ENCODE measurements at regions not wholly inside any gene's neighbourhood (a gene's known extent, or its start where the extent isn't known, plus 50 kb on each side); places are given as distances from the start of the nearest gene placed in this dataset.

- Histone ChIP-seq H3K36me3 (no peaks in the 10 kb centered on the region), H3K27ac (no peak overlapping the region), H3K27me3 (peaks cover 0 to 20% (median 4%) of the 10 kb centered on the region in 7 donors), H3K4me3 (no peak overlapping the region), H3K4me1 (no peaks in the 10 kb centered on the region), H3K9me3 (peaks cover 0 to 40% (median 14%) of the 10 kb centered on the region in 11 donors)
- DNase-seq = no peak
- no peak for TF ChIP-seq CTCF (IDR thresholded peaks at IDR 0.05)
- no peak for ATAC-seq
- intact Hi-C loops (cut with DNase I) = no loop called here
Observed at GRCh38 chr12:65707051-65707450, 117.2 kb upstream of the HMGA2 start.

- Histone ChIP-seq H3K4me1 (no peaks in the 10 kb centered on the region), H3K36me3 (no peaks in the 10 kb centered on the region), H3K9me3 (no peaks in the 10 kb centered on the region), H3K27me3 (peaks cover 0 to 20% (median 4%) of the 10 kb centered on the region in 7 donors), H3K4me3 (no peak overlapping the region), H3K27ac (no peak overlapping the region)
- ATAC-seq (no peak), DNase-seq (no peak)
- intact Hi-C loops (cut with DNase I) = no loop called here
- WGBS, 2 donors = 68 to 70% methylated on average over 5 of the region's 5 CpGs
- no peak for TF ChIP-seq CTCF (IDR thresholded peaks at IDR 0.05)
Observed at GRCh38 chr12:65712260-65713004, 111.9 kb upstream of the HMGA2 start.

GRCh38 chr12:65715961-65716360, 108.3 kb upstream of the HMGA2 start:
- Histone ChIP-seq H3K4me3 (no peak overlapping the region), H3K27me3 (peaks cover 0 to 22% (median 4%) of the 10 kb centered on the region in 7 donors), H3K4me1 (no peaks in the 10 kb centered on the region), H3K36me3 (no peaks in the 10 kb centered on the region), H3K27ac (no peak overlapping the region), H3K9me3 (no peaks in the 10 kb centered on the region)
- no peak for ATAC-seq
- intact Hi-C loops (cut with DNase I) = no loop called here
- no peak for TF ChIP-seq CTCF (IDR thresholded peaks at IDR 0.05)
- 76 to 84% methylated on average over 5 of the region's 5 CpGs for WGBS, 2 donors
- DNase-seq = no peak

- DNase-seq = no peak
- peaks cover 0 to 38% (median 24%) of the 10 kb centered on the region in 7 donors for H3K27me3 ChIP-seq
- intact Hi-C loops (cut with DNase I) = loop anchor here in 1 of 10 donors (10.0 kb wide), 1 partner anchor 254 kb away; no protein-coding TSS in a partner anchor
- TF ChIP-seq CTCF (IDR thresholded peaks at IDR 0.05) = no peak
- no peaks in the 10 kb centered on the region for H3K4me1 ChIP-seq
- H3K4me3 ChIP-seq = no peak overlapping the region
- 84 to 91% methylated on average over 15 of the region's 15 CpGs for WGBS, 2 donors
- H3K27ac ChIP-seq = no peak overlapping the region
- H3K9me3 ChIP-seq = no peaks in the 10 kb centered on the region
- no peaks in the 10 kb centered on the region for H3K36me3 ChIP-seq
- ATAC-seq = no peak
Observed at GRCh38 chr12:65720136-65721130, 103.8 kb upstream of the HMGA2 start.

Data from heart right ventricle (tissue), 16 donors.